ENCODE measurements at regions not wholly inside any gene's neighbourhood (a gene's known extent, or its start where the extent isn't known, plus 50 kb on each side); places are given as distances from the start of the nearest gene placed in this dataset.

GRCh38 chr2:5777131-5777535 lies 84.9 kb downstream of the SOX11 start:
- in situ Hi-C loops (cut with HindIII; ENCODE audit: low pct_unique_long_range_greater_than_20kb, low sequenced_read_pairs), result no loop called here
- H3K4me3 ChIP-seq (ENCODE audit: low read depth in 2 of 2, low read length in 2 of 2), result no peak overlapping the region
- DNase-seq (ENCODE audit: low read depth, low spot score) (no peak), ATAC-seq (no peak)
- ChIA-PET CTCF (no interaction called here), POLR2A (no interaction called here)
- intact Hi-C loops (cut with micrococcal nuclease; ENCODE audit: unreplicated experiment), result no loop called here
- no TSS peak for BruUV-seq (replicated peaks)
- H3K27ac ChIP-seq (ENCODE audit: low read length), result no peak overlapping the region
- H3K9me3 ChIP-seq (ENCODE audit: control insufficient read depth, insufficient read depth, low read depth, low read length), result no peaks in the 10 kb centered on the region
- H3K36me3 ChIP-seq (ENCODE audit: control insufficient read depth, insufficient read depth, low read length), result no peaks in the 10 kb centered on the region
- H3K27me3 ChIP-seq (ENCODE audit: control insufficient read depth, insufficient read depth, low read length), result no peaks in the 10 kb centered on the region
- TF ChIP-seq TCF7L2 (IDR thresholded peaks at IDR 0.05; ENCODE audit: low read depth, low read length) (no peak), POLR2AphosphoS5 (IDR thresholded peaks at IDR 0.05; ENCODE audit: low read depth, low read length) (no peak), REST (IDR thresholded peaks at IDR 0.05; ENCODE audit: insufficient read depth in 1 of 2, low read depth in 2 of 2, low read length in 1 of 2) (no peak), SIN3A (IDR thresholded peaks at IDR 0.05; ENCODE audit: borderline replicate concordance, insufficient read depth, low read depth, low read length) (no peak), CTCF (IDR thresholded peaks at IDR 0.05) (no peak)
- H3K4me1 ChIP-seq (ENCODE audit: control insufficient read depth, insufficient read depth, low read length), result no peaks in the 10 kb centered on the region

- Histone ChIP-seq H3K36me3 (ENCODE audit: control insufficient read depth, insufficient read depth, low read length) (no peaks in the 10 kb centered on the region), H3K9me3 (ENCODE audit: control insufficient read depth, insufficient read depth, low read depth, low read length) (no peaks in the 10 kb centered on the region), H3K4me1 (ENCODE audit: control insufficient read depth, insufficient read depth, low read length) (no peaks in the 10 kb centered on the region), H3K27me3 (ENCODE audit: control insufficient read depth, insufficient read depth, low read length) (no peaks in the 10 kb centered on the region), H3K27ac (ENCODE audit: low read length) (no peak overlapping the region), H3K4me3 (ENCODE audit: low read depth in 2 of 2, low read length in 2 of 2) (no peak overlapping the region)
- CTCF ChIA-PET, result no interaction called here
- in situ Hi-C loops (cut with HindIII; ENCODE audit: low pct_unique_long_range_greater_than_20kb, low sequenced_read_pairs) (no loop called here), intact Hi-C loops (cut with micrococcal nuclease; ENCODE audit: unreplicated experiment) (no loop called here)
- ATAC-seq (no peak), DNase-seq (ENCODE audit: low read depth, low spot score) (no peak)
- no TSS peak for BruUV-seq (replicated peaks)
- POLR2A ChIA-PET, result no interaction called here
- TF ChIP-seq CTCF (IDR thresholded peaks at IDR 0.05) (no peak), POLR2AphosphoS5 (IDR thresholded peaks at IDR 0.05; ENCODE audit: low read depth, low read length) (no peak), TCF7L2 (IDR thresholded peaks at IDR 0.05; ENCODE audit: low read depth, low read length) (no peak), REST (IDR thresholded peaks at IDR 0.05; ENCODE audit: insufficient read depth in 1 of 2, low read depth in 2 of 2, low read length in 1 of 2) (no peak), SIN3A (IDR thresholded peaks at IDR 0.05; ENCODE audit: borderline replicate concordance, insufficient read depth, low read depth, low read length) (no peak)
These were observed 89.5 kb downstream of the SOX11 start for GRCh38 chr2:5781679-5782078.
